ENCODE measurements at regions not wholly inside any gene's neighbourhood (a gene's known extent, or its start where the extent isn't known, plus 50 kb on each side); places are given as distances from the start of the nearest gene placed in this dataset.

DNA sequence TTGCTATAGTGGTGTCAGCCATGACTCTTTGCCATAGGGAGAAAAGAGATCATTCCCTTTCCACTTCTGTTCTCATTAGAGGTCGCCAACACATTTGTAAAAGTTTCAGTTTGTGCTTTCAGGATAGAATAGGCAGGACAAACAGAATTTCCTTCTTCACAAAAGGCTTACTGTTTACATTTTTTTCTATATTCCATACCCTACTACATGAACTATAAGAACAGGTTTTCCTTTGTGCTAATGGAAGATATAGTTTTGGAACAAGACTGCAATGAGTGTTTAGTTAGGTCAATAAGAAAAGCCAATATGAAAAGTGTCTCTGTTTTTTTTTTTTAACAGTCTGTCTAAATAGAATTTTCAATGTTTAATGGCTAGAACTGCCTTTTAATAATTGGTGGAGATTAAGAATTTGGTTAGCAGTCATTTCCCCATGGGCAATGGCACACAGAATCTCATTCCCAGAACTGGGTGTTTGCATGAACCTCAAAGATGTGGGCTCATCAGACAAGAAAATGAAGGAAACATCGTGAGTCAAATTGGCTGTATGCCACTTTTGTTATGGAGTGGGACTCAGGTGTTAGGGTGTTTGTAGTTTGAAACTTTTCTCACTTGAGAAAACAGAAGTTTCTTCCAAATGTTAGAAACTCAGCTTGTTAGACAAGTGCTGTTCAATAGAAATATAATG, 75.2 kb upstream of the PRLR start:
- TF ChIP-seq RFX5 (IDR thresholded peaks at IDR 0.05; ENCODE audit: low read depth, low read length): no peak
- TF ChIP-seq, protein P1, sequence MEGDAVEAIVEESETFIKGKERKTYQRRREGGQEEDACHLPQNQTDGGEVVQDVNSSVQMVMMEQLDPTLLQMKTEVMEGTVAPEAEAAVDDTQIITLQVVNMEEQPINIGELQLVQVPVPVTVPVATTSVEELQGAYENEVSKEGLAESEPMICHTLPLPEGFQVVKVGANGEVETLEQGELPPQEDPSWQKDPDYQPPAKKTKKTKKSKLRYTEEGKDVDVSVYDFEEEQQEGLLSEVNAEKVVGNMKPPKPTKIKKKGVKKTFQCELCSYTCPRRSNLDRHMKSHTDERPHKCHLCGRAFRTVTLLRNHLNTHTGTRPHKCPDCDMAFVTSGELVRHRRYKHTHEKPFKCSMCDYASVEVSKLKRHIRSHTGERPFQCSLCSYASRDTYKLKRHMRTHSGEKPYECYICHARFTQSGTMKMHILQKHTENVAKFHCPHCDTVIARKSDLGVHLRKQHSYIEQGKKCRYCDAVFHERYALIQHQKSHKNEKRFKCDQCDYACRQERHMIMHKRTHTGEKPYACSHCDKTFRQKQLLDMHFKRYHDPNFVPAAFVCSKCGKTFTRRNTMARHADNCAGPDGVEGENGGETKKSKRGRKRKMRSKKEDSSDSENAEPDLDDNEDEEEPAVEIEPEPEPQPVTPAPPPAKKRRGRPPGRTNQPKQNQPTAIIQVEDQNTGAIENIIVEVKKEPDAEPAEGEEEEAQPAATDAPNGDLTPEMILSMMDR (conservative IDR thresholded peaks at IDR 0.05; ENCODE audit: low read depth, low read length): no peak
- TF ChIP-seq USF2 (IDR thresholded peaks at IDR 0.05; ENCODE audit: low read depth, low read length): no peak
- no peak for TF ChIP-seq MAZ (IDR thresholded peaks at IDR 0.05; ENCODE audit: borderline replicate concordance, low read depth, low read length)
- TF ChIP-seq POLR2A (IDR thresholded peaks at IDR 0.05; ENCODE audit: low read depth, low read length): no peak

Measured in IMR-90 (cell line).